ENCODE measurements at regions not wholly inside any gene's neighbourhood (a gene's known extent, or its start where the extent isn't known, plus 50 kb on each side); places are given as distances from the start of the nearest gene placed in this dataset.

GRCh38 chr4:71130827-71131603 is 137.6 kb downstream of the DCK start:
- TF ChIP-seq EZH2 (IDR thresholded peaks at IDR 0.05; ENCODE audit: borderline replicate concordance, control insufficient read depth, low read depth, low read length) (no peak), CTCF (IDR thresholded peaks at IDR 0.05 in 2 of 3, conservative IDR thresholded peaks at IDR 0.05 in 1 of 3; ENCODE audit: control insufficient read depth in 2 of 3, extremely low read depth in 1 of 3, insufficient read depth in 1 of 3, low read depth in 3 of 3, low read length in 3 of 3) (no peak), KDM1A (IDR thresholded peaks at IDR 0.05; ENCODE audit: borderline replicate concordance) (no peak), CEBPB (IDR thresholded peaks at IDR 0.05; ENCODE audit: borderline replicate concordance in 1 of 2, low read depth in 2 of 2, low read length in 2 of 2) (no peak)
